HepG2 (cell line): ENCODE measurements at regions not wholly inside any gene's neighbourhood (a gene's known extent, or its start where the extent isn't known, plus 50 kb on each side); places are given as distances from the start of the nearest gene placed in this dataset.

Source experiments
- ATAC-seq: fragments of 200-7000 bp; cut with Tn5 transposase; 3 replicates; pipeline ENCODE4 v1.9.1; 2020; ENCODE audit warnings: mild to moderate bottlenecking, moderate library complexity
- BruUV-seq: library from RNA; stranded (reverse); fragments of 400-500 nt; replicated peaks from 2 replicates; lab custom pipeline; 2021; lab: Mats Ljungman, UMichigan
- CTCF ChIA-PET: fragments of 300-600 bp; formaldehyde crosslinking; extraction: SDS; loops from one replicate; lab custom pipeline; 2021; ENCODE audit warnings: low total read pairs, inconsistent platforms, low intra/inter-chr PET ratio; lab: Yijun Ruan, JAX
- POLR2A ChIA-PET: fragments of 350-600 bp; sonication (Branson Sonifier 250); formaldehyde crosslinking; loops from one replicate; lab custom pipeline; 2020; ENCODE audit warnings: antibody characterized with exemption, inconsistent platforms; lab: Yijun Ruan, JAX
- DNase-seq: peaks from one replicate; pipeline ENCODE4 v3.0.0-alpha.2; 2015; ENCODE audit warnings: low spot score
- FAIRE-seq: peaks from 3 replicates; lab custom pipeline; 2011; peaks lifted over from hg19 to GRCh38; lab: Jason Lieb, UNC
- H2AFZ ChIP-seq: one replicate; pipeline ENCODE4 v1.6.1; 2011; ENCODE audit warnings: low read length, inconsistent platforms
- H3K27ac ChIP-seq: fragments of 300-600 bp; 3 replicates; pipeline ENCODE4 v1.8.0; 2011; ENCODE audit warnings: mixed run types, mild to moderate bottlenecking, mixed read lengths, low read length, inconsistent platforms; ENCODE audit not compliant: insufficient read depth; ENCODE audit errors: extremely low read length
- H3K27me3 ChIP-seq, 2 experiments: fragments of 200-600 bp in 1 of 2; 2 replicates in 1 of 2; 3 replicates in 1 of 2; pipeline versions ENCODE4 v1.6.0 to v1.8.0; 2011; ENCODE audit warnings: low read length in 2 of 2, mild to moderate bottlenecking in 2 of 2, moderate library complexity in 2 of 2, inconsistent platforms in 1 of 2; ENCODE audit not compliant: insufficient read depth in 2 of 2, control insufficient read depth in 1 of 2
- H3K36me3 ChIP-seq, 2 experiments: fragments of 200-600 bp in 1 of 2; replicated peaks in 1 of 2; 2 replicates in 1 of 2; 3 replicates in 1 of 2; pipeline versions ENCODE4 v1.5.1 to v1.8.0; 2011; ENCODE audit warnings: low read length in 2 of 2, inconsistent platforms in 1 of 2; ENCODE audit not compliant: insufficient read depth in 2 of 2, control insufficient read depth in 1 of 2
- H3K4me1 ChIP-seq: 2 replicates; pipeline ENCODE4 v1.5.1; 2012; ENCODE audit warnings: low read length, inconsistent platforms; ENCODE audit not compliant: insufficient read depth
- H3K4me2 ChIP-seq: 2 replicates; pipeline ENCODE4 v1.6.0; 2011; ENCODE audit warnings: low read depth, low read length, inconsistent platforms
- H3K4me3 ChIP-seq, 3 experiments: fragments of 200-600 bp in 1 of 3; sonication (generic), shearing (Covaris generic) in 1 of 3; replicated peaks in 1 of 3; 2 replicates each; pipeline ENCODE4 v1.5.1; 2011 to 2016; ENCODE audit warnings: low read length in 3 of 3, inconsistent platforms in 2 of 3, low read depth in 2 of 3, mild to moderate bottlenecking in 2 of 3, control low read depth in 1 of 3, mixed read lengths in 1 of 3; ENCODE audit not compliant: insufficient read depth in 1 of 3
- H3K79me2 ChIP-seq: one replicate; pipeline ENCODE4 v1.6.1; 2011; ENCODE audit warnings: low read length, inconsistent platforms; ENCODE audit not compliant: insufficient read depth
- H3K9ac ChIP-seq: 2 replicates; pipeline ENCODE4 v1.6.0; 2011; ENCODE audit warnings: mild to moderate bottlenecking, low read depth, low read length, inconsistent platforms; ENCODE audit not compliant: insufficient read depth
- H3K9me3 ChIP-seq: 2 replicates; pipeline ENCODE4 v1.5.1; 2012; ENCODE audit warnings: mild to moderate bottlenecking, low read length
- H4K20me1 ChIP-seq: 2 replicates; pipeline ENCODE4 v1.6.0; 2011; ENCODE audit warnings: inconsistent platforms, mild to moderate bottlenecking, low read length, moderate library complexity; ENCODE audit not compliant: insufficient read depth
- CTCF ChIP-seq: sonication (generic); formaldehyde crosslinking; IDR thresholded peaks from 2 replicates; pipeline ENCODE4 v1.5.0; 2020; ENCODE audit warnings: mild to moderate bottlenecking, missing genetic modification reagents, moderate library complexity
- GPN1 ChIP-seq: sonication (generic); formaldehyde crosslinking; IDR thresholded peaks from 2 replicates; pipeline ENCODE4 v1.5.1; 2020; ENCODE audit warnings: missing genetic modification reagents, borderline replicate concordance
- HCFC1 ChIP-seq: fragments of 150-350 bp; IDR thresholded peaks from 2 replicates; pipeline ENCODE4 v1.6.1; 2014; ENCODE audit warnings: low read depth, low read length
- MAFG ChIP-seq: sonication (generic); formaldehyde crosslinking; IDR thresholded peaks from 2 replicates; pipeline ENCODE4 v1.5.1; 2020; ENCODE audit warnings: mild to moderate bottlenecking, missing genetic modification reagents
- MXD1 ChIP-seq: sonication (generic); formaldehyde crosslinking; IDR thresholded peaks from 2 replicates; pipeline ENCODE4 v1.4.0; 2020; ENCODE audit warnings: mild to moderate bottlenecking, missing genetic modification reagents
- PHF8 ChIP-seq: sonication (generic); formaldehyde crosslinking; IDR thresholded peaks from 2 replicates; pipeline ENCODE4 v1.5.0; 2020; ENCODE audit warnings: missing genetic modification reagents
- POGZ ChIP-seq: sonication (generic); formaldehyde crosslinking; IDR thresholded peaks from 2 replicates; pipeline ENCODE4 v1.4.0; 2020; ENCODE audit warnings: mild to moderate bottlenecking, missing genetic modification reagents
- THYN1 ChIP-seq: sonication (generic); formaldehyde crosslinking; IDR thresholded peaks from 2 replicates; pipeline ENCODE4 v1.8.1; 2023; ENCODE audit warnings: low read depth, mild to moderate bottlenecking, moderate library complexity, missing genetic modification reagents, borderline replicate concordance
- ZC3H13 ChIP-seq: sonication (generic); formaldehyde crosslinking; IDR thresholded peaks from 2 replicates; pipeline ENCODE4 v1.8.1; 2023; ENCODE audit warnings: mild to moderate bottlenecking, missing genetic modification reagents, moderate library complexity
- ZMAT3 ChIP-seq: sonication (generic); formaldehyde crosslinking; conservative IDR thresholded peaks from 2 replicates; pipeline ENCODE4 v1.7.0; 2021; ENCODE audit warnings: missing genetic modification reagents
- ZNF292 ChIP-seq: sonication (generic); formaldehyde crosslinking; IDR thresholded peaks from 2 replicates; pipeline ENCODE4 v1.8.1; 2022; ENCODE audit warnings: mild to moderate bottlenecking, low read depth, missing genetic modification reagents, borderline replicate concordance
- ZNF335 ChIP-seq: sonication (generic); formaldehyde crosslinking; IDR thresholded peaks from 2 replicates; pipeline ENCODE4 v1.4.0; 2020; ENCODE audit warnings: missing genetic modification reagents
- ZNF549 ChIP-seq: sonication (generic); formaldehyde crosslinking; IDR thresholded peaks from 2 replicates; pipeline ENCODE4 v1.5.0; 2020; ENCODE audit warnings: missing genetic modification reagents
- ZNF577 ChIP-seq: sonication (generic); formaldehyde crosslinking; IDR thresholded peaks from 2 replicates; pipeline ENCODE4 v1.4.0; 2020; ENCODE audit warnings: mild to moderate bottlenecking, low read depth, missing genetic modification reagents, borderline replicate concordance
- ZNF75D ChIP-seq: sonication (generic); formaldehyde crosslinking; IDR thresholded peaks from 2 replicates; pipeline ENCODE4 v1.8.1; 2023; ENCODE audit warnings: missing genetic modification reagents, mild to moderate bottlenecking, borderline replicate concordance
- WGBS: methylation state at CpG from one replicate; pipeline ENCODE4 v1.1.6; 2017; ENCODE audit warnings: low lambda C conversion rate; 5-methylcytosine and 5-hydroxymethylcytosine counted together
- in situ Hi-C: cut with HindIII; loops from 2 replicates; pipeline ENCODE4 v1.10.0; 2017; ENCODE audit warnings: low pct_unique_long_range_greater_than_20kb; ENCODE audit not compliant: extremely low pct_ligation_motif_present
- intact Hi-C: fragments of 100-400 bp; cut with micrococcal nuclease; formaldehyde crosslinking; loops from one replicate; pipeline ENCODE4 v1.10.0; 2022; ENCODE audit not compliant: unreplicated experiment
- TF ChIP-seq, protein P1 (sequence below), 2 experiments: sonication (generic) in 1 of 2; formaldehyde crosslinking in 1 of 2; IDR thresholded peaks; 2 replicates each; pipeline versions ENCODE4 v1.6.1 to v1.9.0; 2014 to 2022; ENCODE audit warnings: antibody characterized with exemption in 1 of 2, borderline replicate concordance in 1 of 2, inconsistent platforms in 1 of 2, low read depth in 1 of 2, missing genetic modification reagents in 1 of 2

GRCh38 chr2:41985573-41986095, 62.2 kb upstream of the PKDCC start:
- BruUV-seq, result no TSS peak
- in situ Hi-C loops (no loop called here), intact Hi-C loops (no loop called here)
- Histone ChIP-seq H4K20me1 (no peaks in the 10 kb centered on the region), H3K9me3 (no peaks in the 10 kb centered on the region), H3K4me2 (no peak overlapping the region), H3K4me3 (no peak overlapping the region), H2AFZ (no peak overlapping the region), H3K4me1 (peaks cover 9% of the 10 kb centered on the region; the same call in 1 of the 2 replicates), H3K27ac (no peak overlapping the region), H3K79me2 (no peaks in the 10 kb centered on the region), H3K27me3 (peaks cover 3 to 27% of the 10 kb centered on the region in 2 experiments; a peak in 3 of 5 replicates), H3K36me3 (no peaks in the 10 kb centered on the region), H3K9ac (no peak overlapping the region)
- ChIA-PET POLR2A (no interaction called here), CTCF (no interaction called here)
- ATAC-seq (no peak), FAIRE-seq (no peak), DNase-seq (no peak)
- 58% methylated on average over 5 of the region's 5 CpGs for WGBS
- TF ChIP-seq ZC3H13 (CRISPR knock-in tag) (no peak), PHF8 (CRISPR knock-in tag) (no peak), ZMAT3 (CRISPR knock-in tag) (no peak), GPN1 (CRISPR knock-in tag) (no peak), HCFC1 (no peak), ZNF549 (CRISPR knock-in tag) (no peak), THYN1 (CRISPR knock-in tag) (no peak), ZNF577 (CRISPR knock-in tag) (no peak), MXD1 (CRISPR knock-in tag) (no peak), MAFG (CRISPR knock-in tag) (no peak), ZNF292 (CRISPR knock-in tag) (no peak), ZNF335 (CRISPR knock-in tag) (no peak), ZNF75D (no peak), POGZ (no peak), CTCF (CRISPR knock-in tag) (no peak)
- TF ChIP-seq, protein P1, sequence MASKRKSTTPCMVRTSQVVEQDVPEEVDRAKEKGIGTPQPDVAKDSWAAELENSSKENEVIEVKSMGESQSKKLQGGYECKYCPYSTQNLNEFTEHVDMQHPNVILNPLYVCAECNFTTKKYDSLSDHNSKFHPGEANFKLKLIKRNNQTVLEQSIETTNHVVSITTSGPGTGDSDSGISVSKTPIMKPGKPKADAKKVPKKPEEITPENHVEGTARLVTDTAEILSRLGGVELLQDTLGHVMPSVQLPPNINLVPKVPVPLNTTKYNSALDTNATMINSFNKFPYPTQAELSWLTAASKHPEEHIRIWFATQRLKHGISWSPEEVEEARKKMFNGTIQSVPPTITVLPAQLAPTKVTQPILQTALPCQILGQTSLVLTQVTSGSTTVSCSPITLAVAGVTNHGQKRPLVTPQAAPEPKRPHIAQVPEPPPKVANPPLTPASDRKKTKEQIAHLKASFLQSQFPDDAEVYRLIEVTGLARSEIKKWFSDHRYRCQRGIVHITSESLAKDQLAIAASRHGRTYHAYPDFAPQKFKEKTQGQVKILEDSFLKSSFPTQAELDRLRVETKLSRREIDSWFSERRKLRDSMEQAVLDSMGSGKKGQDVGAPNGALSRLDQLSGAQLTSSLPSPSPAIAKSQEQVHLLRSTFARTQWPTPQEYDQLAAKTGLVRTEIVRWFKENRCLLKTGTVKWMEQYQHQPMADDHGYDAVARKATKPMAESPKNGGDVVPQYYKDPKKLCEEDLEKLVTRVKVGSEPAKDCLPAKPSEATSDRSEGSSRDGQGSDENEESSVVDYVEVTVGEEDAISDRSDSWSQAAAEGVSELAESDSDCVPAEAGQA (IDR thresholded peaks at IDR 0.05; ENCODE audit: low read depth), result no peak
- TF ChIP-seq, protein P1 (CRISPR knock-in tag; IDR thresholded peaks at IDR 0.05; ENCODE audit: borderline replicate concordance), result no peak
